ENCODE measurements at regions not wholly inside any gene's neighbourhood (a gene's known extent, or its start where the extent isn't known, plus 50 kb on each side); places are given as distances from the start of the nearest gene placed in this dataset.

- no peak for DNase-seq
These were observed 62.7 kb upstream of the EPS8L3 start for GRCh38 chr1:109826446-109826845.

GRCh38 chr1:109824349-109825115 is 60.8 kb upstream of the EPS8L3 start:
- no peak for DNase-seq

- no peak for DNase-seq
These were observed 60.0 kb upstream of the EPS8L3 start for GRCh38 chr1:109823543-109824348.

- DNase-seq: no peak
These were observed 59.2 kb upstream of the EPS8L3 start for GRCh38 chr1:109822749-109823542.

- DNase-seq: no peak
These were observed 58.4 kb upstream of the EPS8L3 start for GRCh38 chr1:109821831-109822745.

- no peak for DNase-seq
These were observed 57.5 kb upstream of the EPS8L3 start for GRCh38 chr1:109821221-109821669.

- no peak for DNase-seq
These were observed 56.2 kb upstream of the EPS8L3 start for GRCh38 chr1:109819906-109820305.

- DNase-seq: no peak
These were observed 55.5 kb upstream of the EPS8L3 start for GRCh38 chr1:109818988-109819764.

GRCh38 chr1:109818271-109818987 is 54.7 kb upstream of the EPS8L3 start:
- DNase-seq: no peak

- no peak for DNase-seq
These were observed 54.2 kb upstream of the EPS8L3 start for GRCh38 chr1:109817881-109818270.

- no peak for DNase-seq
These were observed 53.3 kb upstream of the EPS8L3 start for GRCh38 chr1:109816975-109817535.

GRCh38 chr1:109816175-109816811 is 52.6 kb upstream of the EPS8L3 start:
- DNase-seq: no peak

GRCh38 chr1:109815809-109816174 is 52.1 kb upstream of the EPS8L3 start:
- no peak for DNase-seq

- DNase-seq: no peak
These were observed 51.5 kb upstream of the EPS8L3 start for GRCh38 chr1:109814993-109815786.

GRCh38 chr1:109814223-109814622 is 50.5 kb upstream of the EPS8L3 start:
- peak; percentile 84 for DNase-seq

Data from NCI-H1694 (cell line).